Endothelial cell of umbilical vein (primary cell): ENCODE measurements at regions not wholly inside any gene's neighbourhood (a gene's known extent, or its start where the extent isn't known, plus 50 kb on each side); places are given as distances from the start of the nearest gene placed in this dataset.

Experiments used
- BruUV-seq: library from RNA; stranded (reverse); fragments of 400-500 nt; replicated peaks from 2 replicates; lab custom pipeline; 2021; lab: Mats Ljungman, UMichigan
- CTCF ChIA-PET: fragments of 300-600, 350-600 bp; sonication (Branson Sonifier 250); formaldehyde crosslinking; loops from one replicate; lab custom pipeline; 2021; ENCODE audit warnings: antibody characterized with exemption, inconsistent platforms; lab: Charles Lee
- POLR2A ChIA-PET: fragments of 300-600, 350-600 bp; sonication (Branson Sonifier 250); formaldehyde crosslinking; loops from one replicate; lab custom pipeline; 2021; ENCODE audit warnings: antibody characterized with exemption, inconsistent platforms; lab: Charles Lee
- DNase-seq: peaks from one replicate; pipeline ENCODE4 v3.0.0-alpha.2; 2011; ENCODE audit warnings: low read depth, low spot score
- FAIRE-seq: peaks from 2 replicates; lab custom pipeline; 2011; peaks lifted over from hg19 to GRCh38; lab: Jason Lieb, UNC
- H2AFZ ChIP-seq: 2 replicates; pipeline ENCODE4 v1.6.0; 2012; ENCODE audit warnings: low read depth, low read length, control low read depth, inconsistent platforms
- H3K27ac ChIP-seq: 2 replicates; pipeline ENCODE4 v1.5.1; 2011; ENCODE audit warnings: low read depth, mild to moderate bottlenecking, control low read depth, low read length, moderate library complexity; ENCODE audit not compliant: insufficient read depth
- H3K27me3 ChIP-seq, 2 experiments: 2 replicates each; pipeline versions ENCODE4 v1.6.0 to v1.6.1; 2011; ENCODE audit warnings: low read length in 2 of 2, mixed read lengths in 1 of 2; ENCODE audit not compliant: control insufficient read depth in 2 of 2, insufficient read depth in 2 of 2
- H3K36me3 ChIP-seq, 2 experiments: 2 replicates in 1 of 2; 3 replicates in 1 of 2; pipeline ENCODE4 v1.5.1; 2011; ENCODE audit warnings: low read length in 2 of 2, mild to moderate bottlenecking in 1 of 2, moderate library complexity in 1 of 2; ENCODE audit not compliant: control insufficient read depth in 2 of 2, insufficient read depth in 2 of 2; ENCODE audit errors: extremely low read depth in 1 of 2
- H3K4me1 ChIP-seq: 3 replicates; pipeline ENCODE4 v1.5.1; 2011; ENCODE audit warnings: mild to moderate bottlenecking, low read length; ENCODE audit not compliant: control insufficient read depth, insufficient read depth; ENCODE audit errors: extremely low read depth
- H3K4me2 ChIP-seq: 2 replicates; pipeline ENCODE4 v1.6.1; 2011; ENCODE audit warnings: low read length, control low read depth, mixed read lengths; ENCODE audit not compliant: insufficient read depth
- H3K4me3 ChIP-seq, 3 experiments: fragments of 200-600 bp in 1 of 3; sonication (generic), shearing (Covaris generic) in 1 of 3; replicated peaks in 1 of 3; 2 replicates each; pipeline ENCODE4 v1.5.1; 2011 to 2016; ENCODE audit warnings: control low read depth in 3 of 3, low read length in 3 of 3, mild to moderate bottlenecking in 2 of 3, inconsistent platforms in 1 of 3, low read depth in 1 of 3, moderate library complexity in 1 of 3; ENCODE audit not compliant: insufficient read depth in 1 of 3
- H3K79me2 ChIP-seq: 2 replicates; pipeline ENCODE4 v1.6.0; 2012; ENCODE audit warnings: low read length, inconsistent platforms; ENCODE audit not compliant: control insufficient read depth, insufficient read depth
- H3K9ac ChIP-seq: replicated peaks from 2 replicates; pipeline ENCODE3; 2011; ENCODE audit warnings: low read length, control low read depth; ENCODE audit not compliant: insufficient read depth; ENCODE audit errors: extremely low read depth
- H3K9me1 ChIP-seq: replicated peaks from 3 replicates; pipeline ENCODE4 v1.6.0; 2011; ENCODE audit warnings: mild to moderate bottlenecking, low read length; ENCODE audit not compliant: control insufficient read depth, insufficient read depth; ENCODE audit errors: extremely low read depth
- H3K9me3 ChIP-seq: replicated peaks from 2 replicates; pipeline ENCODE4 v1.5.1; 2012; ENCODE audit warnings: low read length, inconsistent platforms; ENCODE audit not compliant: control insufficient read depth, insufficient read depth
- H4K20me1 ChIP-seq: replicated peaks from 2 replicates; pipeline ENCODE3; 2011; ENCODE audit warnings: mild to moderate bottlenecking, low read length; ENCODE audit not compliant: control insufficient read depth, insufficient read depth; ENCODE audit errors: extremely low read depth
- CTCF ChIP-seq, 2 donors: IDR thresholded peaks; 1 replicate in 1 of 2; 2 replicates in 1 of 2; pipeline ENCODE4 v1.5.1; 2011; ENCODE audit warnings: low read length in 2 of 2, mild to moderate bottlenecking in 2 of 2, moderate library complexity in 2 of 2, control low read depth in 1 of 2, inconsistent platforms in 1 of 2, low read depth in 1 of 2; ENCODE audit not compliant: insufficient read depth in 1 of 2; ENCODE audit errors: extremely low read depth in 1 of 2
- EZH2 ChIP-seq: IDR thresholded peaks from 2 replicates; pipeline ENCODE4 v1.6.1; 2012; ENCODE audit warnings: borderline replicate concordance, low read depth, mild to moderate bottlenecking, moderate library complexity, low read length, inconsistent platforms; ENCODE audit not compliant: severe bottlenecking
- FOS ChIP-seq: IDR thresholded peaks from 2 replicates; pipeline ENCODE4 v1.6.1; 2011; ENCODE audit warnings: mild to moderate bottlenecking, low read length, moderate library complexity, borderline replicate concordance; ENCODE audit not compliant: insufficient read depth
- GATA2 ChIP-seq: IDR thresholded peaks from 2 replicates; pipeline ENCODE4 v1.7.0; 2011; ENCODE audit warnings: low read depth, mild to moderate bottlenecking, moderate library complexity, mixed read lengths, low read length; ENCODE audit not compliant: insufficient read length, insufficient read depth
- JUN ChIP-seq: IDR thresholded peaks from 2 replicates; pipeline ENCODE4 v1.6.1; 2011; ENCODE audit warnings: borderline replicate concordance, low read depth; ENCODE audit not compliant: insufficient read length, insufficient read depth
- MAX ChIP-seq: IDR thresholded peaks from 2 replicates; pipeline ENCODE4 v1.6.1; 2011; ENCODE audit not compliant: insufficient read depth, insufficient read length
- MYC ChIP-seq: IDR thresholded peaks from one replicate; pipeline ENCODE4 v1.6.1; 2011; ENCODE audit warnings: mild to moderate bottlenecking, low read depth, low read length
- POLR2A ChIP-seq: IDR thresholded peaks from 2 replicates; pipeline ENCODE4 v1.6.1; 2012; ENCODE audit warnings: low read depth, mild to moderate bottlenecking, control low read depth, low read length
- POLR2AphosphoS5 ChIP-seq: IDR thresholded peaks from 2 replicates; pipeline ENCODE4 v1.6.1; 2012; ENCODE audit warnings: low read depth, mild to moderate bottlenecking, control low read depth, low read length, moderate library complexity; ENCODE audit not compliant: insufficient read depth
- dilution Hi-C: fragments of 300-500 bp; cut with MboI; formaldehyde crosslinking; loops from one replicate; pipeline ENCODE4 v1.15.0; 2019; ENCODE audit warnings: low sequenced_read_pairs; ENCODE audit not compliant: extremely low pct_ligation_motif_present
- intact Hi-C: fragments of 100-400 bp; cut with micrococcal nuclease; formaldehyde crosslinking; loops from one replicate; pipeline ENCODE4 v1.10.0; 2022

GRCh38 chr19:21608571-21608970, 103.2 kb downstream of the ZNF429 start:
- dilution Hi-C loops (no loop called here), intact Hi-C loops (no loop called here)
- FAIRE-seq, result no peak
- no peak for DNase-seq
- no peak overlapping the region for H3K4me2 ChIP-seq
- TF ChIP-seq POLR2A (no peak), EZH2 (no peak), POLR2AphosphoS5 (no peak), MYC (no peak), JUN (no peak), CTCF (IDR thresholded peaks at IDR 0.05; ENCODE audit: extremely low read depth in 1 of 2, insufficient read depth in 1 of 2, low read depth in 1 of 2, low read length in 2 of 2) (no peak), GATA2 (no peak), MAX (no peak), FOS (no peak)
- ChIA-PET CTCF (no interaction called here), POLR2A (no interaction called here)
- no peak overlapping the region for H2AFZ ChIP-seq
- H3K9me3 ChIP-seq, result peaks cover 3% of the 10 kb centered on the region
- no peaks in the 10 kb centered on the region for H3K27me3 ChIP-seq
- H3K9ac ChIP-seq, result no peak overlapping the region
- H3K27ac ChIP-seq, result no peak overlapping the region
- no peaks in the 10 kb centered on the region for H3K4me1 ChIP-seq
- no peaks in the 10 kb centered on the region for H3K36me3 ChIP-seq
- H3K4me3 ChIP-seq, result no peak overlapping the region
- no peaks in the 10 kb centered on the region for H3K79me2 ChIP-seq
- no peaks in the 10 kb centered on the region for H4K20me1 ChIP-seq
- H3K9me1 ChIP-seq, result no peaks in the 10 kb centered on the region
- no TSS peak for BruUV-seq
